HepG2 (cell line): ENCODE measurements at regions not wholly inside any gene's neighbourhood (a gene's known extent, or its start where the extent isn't known, plus 50 kb on each side); places are given as distances from the start of the nearest gene placed in this dataset.

ENCODE experiments used
- ATAC-seq: fragments of 200-7000 bp; cut with Tn5 transposase; 3 replicates; pipeline ENCODE4 v1.9.1; 2020; ENCODE audit warnings: mild to moderate bottlenecking, moderate library complexity
- BruUV-seq: library from RNA; stranded (reverse); fragments of 400-500 nt; replicated peaks from 2 replicates; lab custom pipeline; 2021; lab: Mats Ljungman, UMichigan
- CTCF ChIA-PET: fragments of 300-600 bp; formaldehyde crosslinking; extraction: SDS; loops from one replicate; lab custom pipeline; 2021; ENCODE audit warnings: low total read pairs, inconsistent platforms, low intra/inter-chr PET ratio; lab: Yijun Ruan, JAX
- POLR2A ChIA-PET: fragments of 350-600 bp; sonication (Branson Sonifier 250); formaldehyde crosslinking; loops from one replicate; lab custom pipeline; 2020; ENCODE audit warnings: antibody characterized with exemption, inconsistent platforms; lab: Yijun Ruan, JAX
- DNase-seq: peaks from one replicate; pipeline ENCODE4 v3.0.0-alpha.2; 2015; ENCODE audit warnings: low spot score
- FAIRE-seq: peaks from 3 replicates; lab custom pipeline; 2011; peaks lifted over from hg19 to GRCh38; lab: Jason Lieb, UNC
- H2AFZ ChIP-seq: one replicate; pipeline ENCODE4 v1.6.1; 2011; ENCODE audit warnings: low read length, inconsistent platforms
- H3K27ac ChIP-seq: fragments of 300-600 bp; 3 replicates; pipeline ENCODE4 v1.8.0; 2011; ENCODE audit warnings: mixed run types, mild to moderate bottlenecking, mixed read lengths, low read length, inconsistent platforms; ENCODE audit not compliant: insufficient read depth; ENCODE audit errors: extremely low read length
- H3K27me3 ChIP-seq, 2 experiments: fragments of 200-600 bp in 1 of 2; 2 replicates in 1 of 2; 3 replicates in 1 of 2; pipeline versions ENCODE4 v1.6.0 to v1.8.0; 2011; ENCODE audit warnings: low read length in 2 of 2, mild to moderate bottlenecking in 2 of 2, moderate library complexity in 2 of 2, inconsistent platforms in 1 of 2; ENCODE audit not compliant: insufficient read depth in 2 of 2, control insufficient read depth in 1 of 2
- H3K36me3 ChIP-seq, 2 experiments: fragments of 200-600 bp in 1 of 2; replicated peaks in 1 of 2; 2 replicates in 1 of 2; 3 replicates in 1 of 2; pipeline versions ENCODE4 v1.5.1 to v1.8.0; 2011; ENCODE audit warnings: low read length in 2 of 2, inconsistent platforms in 1 of 2; ENCODE audit not compliant: insufficient read depth in 2 of 2, control insufficient read depth in 1 of 2
- H3K4me1 ChIP-seq: 2 replicates; pipeline ENCODE4 v1.5.1; 2012; ENCODE audit warnings: low read length, inconsistent platforms; ENCODE audit not compliant: insufficient read depth
- H3K4me2 ChIP-seq: 2 replicates; pipeline ENCODE4 v1.6.0; 2011; ENCODE audit warnings: low read depth, low read length, inconsistent platforms
- H3K4me3 ChIP-seq, 3 experiments: fragments of 200-600 bp in 1 of 3; sonication (generic), shearing (Covaris generic) in 1 of 3; replicated peaks in 1 of 3; 2 replicates each; pipeline ENCODE4 v1.5.1; 2011 to 2016; ENCODE audit warnings: low read length in 3 of 3, inconsistent platforms in 2 of 3, low read depth in 2 of 3, mild to moderate bottlenecking in 2 of 3, control low read depth in 1 of 3, mixed read lengths in 1 of 3; ENCODE audit not compliant: insufficient read depth in 1 of 3
- H3K79me2 ChIP-seq: one replicate; pipeline ENCODE4 v1.6.1; 2011; ENCODE audit warnings: low read length, inconsistent platforms; ENCODE audit not compliant: insufficient read depth
- H3K9ac ChIP-seq: 2 replicates; pipeline ENCODE4 v1.6.0; 2011; ENCODE audit warnings: mild to moderate bottlenecking, low read depth, low read length, inconsistent platforms; ENCODE audit not compliant: insufficient read depth
- H3K9me3 ChIP-seq: 2 replicates; pipeline ENCODE4 v1.5.1; 2012; ENCODE audit warnings: mild to moderate bottlenecking, low read length
- H4K20me1 ChIP-seq: 2 replicates; pipeline ENCODE4 v1.6.0; 2011; ENCODE audit warnings: inconsistent platforms, mild to moderate bottlenecking, low read length, moderate library complexity; ENCODE audit not compliant: insufficient read depth
- DRAP1 ChIP-seq: IDR thresholded peaks from 2 replicates; pipeline ENCODE4 v1.6.1; 2016; ENCODE audit warnings: missing genetic modification reagents, missing compliant biosample characterization
- HNRNPLL ChIP-seq: fragments of 200-400 bp; formaldehyde crosslinking; IDR thresholded peaks from 2 replicates; pipeline ENCODE4 v1.6.1; 2017; ENCODE audit warnings: mild to moderate bottlenecking, low read depth, low read length; ENCODE audit not compliant: poor library complexity, severe bottlenecking
- PPARG ChIP-seq: conservative IDR thresholded peaks from 2 replicates; pipeline ENCODE4 v1.6.1; 2016; ENCODE audit warnings: missing biosample characterization, missing genetic modification reagents
- UBTF ChIP-seq: sonication (generic); formaldehyde crosslinking; IDR thresholded peaks from 2 replicates; pipeline ENCODE4 v1.4.0; 2020; ENCODE audit warnings: mild to moderate bottlenecking, missing genetic modification reagents
- ZNF24 ChIP-seq: fragments of 450-650 bp; IDR thresholded peaks from 2 replicates; pipeline ENCODE4 v1.6.1; 2017; ENCODE audit warnings: antibody characterized with exemption, mild to moderate bottlenecking
- ZNF790 ChIP-seq: sonication (generic); formaldehyde crosslinking; IDR thresholded peaks from 2 replicates; pipeline ENCODE4 v1.8.0; 2022; ENCODE audit warnings: missing genetic modification reagents, mild to moderate bottlenecking, borderline replicate concordance
- WGBS: methylation state at CpG from one replicate; pipeline ENCODE4 v1.1.6; 2017; ENCODE audit warnings: low lambda C conversion rate; 5-methylcytosine and 5-hydroxymethylcytosine counted together
- in situ Hi-C: cut with HindIII; loops from 2 replicates; pipeline ENCODE4 v1.10.0; 2017; ENCODE audit warnings: low pct_unique_long_range_greater_than_20kb; ENCODE audit not compliant: extremely low pct_ligation_motif_present
- intact Hi-C: fragments of 100-400 bp; cut with micrococcal nuclease; formaldehyde crosslinking; loops from one replicate; pipeline ENCODE4 v1.10.0; 2022; ENCODE audit not compliant: unreplicated experiment

- POLR2A ChIA-PET = no interaction called here
- no TSS peak for BruUV-seq
These were observed 105.4 kb downstream of the FAM76B start for GRCh38 chr11:95684170-95684569.

More at GRCh38 chr11:95684170-95684569, 105.4 kb downstream of the FAM76B start:
- H3K79me2 ChIP-seq = no peaks in the 10 kb centered on the region
- no peak overlapping the region for H3K4me3 ChIP-seq
- H3K36me3 ChIP-seq = no peaks in the 10 kb centered on the region
- in situ Hi-C loops (no loop called here), intact Hi-C loops (no loop called here)
- no peaks in the 10 kb centered on the region for H4K20me1 ChIP-seq
- no peak overlapping the region for H3K4me2 ChIP-seq
- H3K27me3 ChIP-seq = no peaks in the 10 kb centered on the region
- H3K9me3 ChIP-seq = no peaks in the 10 kb centered on the region
- no peaks in the 10 kb centered on the region for H3K4me1 ChIP-seq
- DNase-seq (no peak), ATAC-seq (no peak), FAIRE-seq (no peak)
- no peak for TF ChIP-seq ZNF790 (CRISPR knock-in tag)
- TF ChIP-seq ZNF24 = no peak
- TF ChIP-seq PPARG (CRISPR knock-in tag) = no peak
- no peak for TF ChIP-seq HNRNPLL
- no peak for TF ChIP-seq UBTF (CRISPR knock-in tag)
- no peak for TF ChIP-seq DRAP1 (CRISPR knock-in tag)
- H3K27ac ChIP-seq = no peak overlapping the region
- H2AFZ ChIP-seq = no peak overlapping the region
- CTCF ChIA-PET = no interaction called here
- H3K9ac ChIP-seq = no peak overlapping the region
- 76% methylated on average over 1 of the region's 1 CpG for WGBS
